ENCODE measurements at regions not wholly inside any gene's neighbourhood (a gene's known extent, or its start where the extent isn't known, plus 50 kb on each side); places are given as distances from the start of the nearest gene placed in this dataset.

- Histone ChIP-seq H3K36me3 (ENCODE audit: control insufficient read depth, insufficient read depth, low read length) (no peaks in the 10 kb centered on the region), H3K27ac (ENCODE audit: low read length) (no peak overlapping the region), H3K27me3 (ENCODE audit: control insufficient read depth, insufficient read depth, low read length) (no peaks in the 10 kb centered on the region), H3K9me3 (ENCODE audit: control insufficient read depth, insufficient read depth, low read depth, low read length) (no peaks in the 10 kb centered on the region; the same call in 1 of the 2 replicates), H3K4me3 (ENCODE audit: low read depth in 2 of 2, low read length in 2 of 2) (no peak overlapping the region), H3K4me1 (ENCODE audit: control insufficient read depth, insufficient read depth, low read length) (no peaks in the 10 kb centered on the region)
- intact Hi-C loops (cut with micrococcal nuclease; ENCODE audit: unreplicated experiment) = no loop called here
- in situ Hi-C loops (cut with HindIII; ENCODE audit: low pct_unique_long_range_greater_than_20kb, low sequenced_read_pairs) = no loop called here
- no TSS peak for BruUV-seq (replicated peaks)
- CTCF ChIA-PET = no interaction called here
- DNase-seq (ENCODE audit: low read depth, low spot score) = no peak
- TF ChIP-seq TCF7L2 (IDR thresholded peaks at IDR 0.05; ENCODE audit: low read depth, low read length) = no peak
- no peak for TF ChIP-seq SIN3A (IDR thresholded peaks at IDR 0.05; ENCODE audit: borderline replicate concordance, insufficient read depth, low read depth, low read length)
- ATAC-seq = no peak
- POLR2A ChIA-PET = no interaction called here
Observed at GRCh38 chr9:31519011-31519410, 865.4 kb upstream of the ACO1 start.

- intact Hi-C loops (cut with micrococcal nuclease; ENCODE audit: unreplicated experiment) = no loop called here
Observed at GRCh38 chr9:31519424-31519823, 865.0 kb upstream of the ACO1 start.

GRCh38 chr9:31519826-31520225, 864.6 kb upstream of the ACO1 start:
- ATAC-seq (no peak), DNase-seq (ENCODE audit: low read depth, low spot score) (no peak)
- no peaks in the 10 kb centered on the region for H3K4me1 ChIP-seq (ENCODE audit: control insufficient read depth, insufficient read depth, low read length)
- no peak overlapping the region for H3K27ac ChIP-seq (ENCODE audit: low read length)
- H3K36me3 ChIP-seq (ENCODE audit: control insufficient read depth, insufficient read depth, low read length) = no peaks in the 10 kb centered on the region
- H3K9me3 ChIP-seq (ENCODE audit: control insufficient read depth, insufficient read depth, low read depth, low read length) = peaks cover under 1% of the 10 kb centered on the region; the same call in 1 of the 2 replicates
- TF ChIP-seq POLR2AphosphoS5 (IDR thresholded peaks at IDR 0.05; ENCODE audit: low read depth, low read length) (no peak), TCF7L2 (IDR thresholded peaks at IDR 0.05; ENCODE audit: low read depth, low read length) (no peak), SIN3A (IDR thresholded peaks at IDR 0.05; ENCODE audit: borderline replicate concordance, insufficient read depth, low read depth, low read length) (no peak)
- TF ChIP-seq, protein P1, sequence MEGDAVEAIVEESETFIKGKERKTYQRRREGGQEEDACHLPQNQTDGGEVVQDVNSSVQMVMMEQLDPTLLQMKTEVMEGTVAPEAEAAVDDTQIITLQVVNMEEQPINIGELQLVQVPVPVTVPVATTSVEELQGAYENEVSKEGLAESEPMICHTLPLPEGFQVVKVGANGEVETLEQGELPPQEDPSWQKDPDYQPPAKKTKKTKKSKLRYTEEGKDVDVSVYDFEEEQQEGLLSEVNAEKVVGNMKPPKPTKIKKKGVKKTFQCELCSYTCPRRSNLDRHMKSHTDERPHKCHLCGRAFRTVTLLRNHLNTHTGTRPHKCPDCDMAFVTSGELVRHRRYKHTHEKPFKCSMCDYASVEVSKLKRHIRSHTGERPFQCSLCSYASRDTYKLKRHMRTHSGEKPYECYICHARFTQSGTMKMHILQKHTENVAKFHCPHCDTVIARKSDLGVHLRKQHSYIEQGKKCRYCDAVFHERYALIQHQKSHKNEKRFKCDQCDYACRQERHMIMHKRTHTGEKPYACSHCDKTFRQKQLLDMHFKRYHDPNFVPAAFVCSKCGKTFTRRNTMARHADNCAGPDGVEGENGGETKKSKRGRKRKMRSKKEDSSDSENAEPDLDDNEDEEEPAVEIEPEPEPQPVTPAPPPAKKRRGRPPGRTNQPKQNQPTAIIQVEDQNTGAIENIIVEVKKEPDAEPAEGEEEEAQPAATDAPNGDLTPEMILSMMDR (IDR thresholded peaks at IDR 0.05) = no peak
- TF ChIP-seq, protein P2, sequence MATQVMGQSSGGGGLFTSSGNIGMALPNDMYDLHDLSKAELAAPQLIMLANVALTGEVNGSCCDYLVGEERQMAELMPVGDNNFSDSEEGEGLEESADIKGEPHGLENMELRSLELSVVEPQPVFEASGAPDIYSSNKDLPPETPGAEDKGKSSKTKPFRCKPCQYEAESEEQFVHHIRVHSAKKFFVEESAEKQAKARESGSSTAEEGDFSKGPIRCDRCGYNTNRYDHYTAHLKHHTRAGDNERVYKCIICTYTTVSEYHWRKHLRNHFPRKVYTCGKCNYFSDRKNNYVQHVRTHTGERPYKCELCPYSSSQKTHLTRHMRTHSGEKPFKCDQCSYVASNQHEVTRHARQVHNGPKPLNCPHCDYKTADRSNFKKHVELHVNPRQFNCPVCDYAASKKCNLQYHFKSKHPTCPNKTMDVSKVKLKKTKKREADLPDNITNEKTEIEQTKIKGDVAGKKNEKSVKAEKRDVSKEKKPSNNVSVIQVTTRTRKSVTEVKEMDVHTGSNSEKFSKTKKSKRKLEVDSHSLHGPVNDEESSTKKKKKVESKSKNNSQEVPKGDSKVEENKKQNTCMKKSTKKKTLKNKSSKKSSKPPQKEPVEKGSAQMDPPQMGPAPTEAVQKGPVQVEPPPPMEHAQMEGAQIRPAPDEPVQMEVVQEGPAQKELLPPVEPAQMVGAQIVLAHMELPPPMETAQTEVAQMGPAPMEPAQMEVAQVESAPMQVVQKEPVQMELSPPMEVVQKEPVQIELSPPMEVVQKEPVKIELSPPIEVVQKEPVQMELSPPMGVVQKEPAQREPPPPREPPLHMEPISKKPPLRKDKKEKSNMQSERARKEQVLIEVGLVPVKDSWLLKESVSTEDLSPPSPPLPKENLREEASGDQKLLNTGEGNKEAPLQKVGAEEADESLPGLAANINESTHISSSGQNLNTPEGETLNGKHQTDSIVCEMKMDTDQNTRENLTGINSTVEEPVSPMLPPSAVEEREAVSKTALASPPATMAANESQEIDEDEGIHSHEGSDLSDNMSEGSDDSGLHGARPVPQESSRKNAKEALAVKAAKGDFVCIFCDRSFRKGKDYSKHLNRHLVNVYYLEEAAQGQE (IDR thresholded peaks at IDR 0.05; ENCODE audit: insufficient read depth in 1 of 2, low read depth in 2 of 2, low read length in 1 of 2) = no peak
- intact Hi-C loops (cut with micrococcal nuclease; ENCODE audit: unreplicated experiment) (no loop called here), in situ Hi-C loops (cut with HindIII; ENCODE audit: low pct_unique_long_range_greater_than_20kb, low sequenced_read_pairs) (no loop called here)
- H3K4me3 ChIP-seq (ENCODE audit: low read depth in 2 of 2, low read length in 2 of 2) = no peak overlapping the region
- no TSS peak for BruUV-seq (replicated peaks)
- no peaks in the 10 kb centered on the region for H3K27me3 ChIP-seq (ENCODE audit: control insufficient read depth, insufficient read depth, low read length)
- CTCF ChIA-PET = no interaction called here
- POLR2A ChIA-PET = no interaction called here

More at GRCh38 chr9:31519424-31519823, 865.0 kb upstream of the ACO1 start:
- TF ChIP-seq, protein P2 (IDR thresholded peaks at IDR 0.05; ENCODE audit: insufficient read depth in 1 of 2, low read depth in 2 of 2, low read length in 1 of 2) = no peak
- no peak for TF ChIP-seq POLR2AphosphoS5 (IDR thresholded peaks at IDR 0.05; ENCODE audit: low read depth, low read length)
- no peak for TF ChIP-seq SIN3A (IDR thresholded peaks at IDR 0.05; ENCODE audit: borderline replicate concordance, insufficient read depth, low read depth, low read length)
- no peak for TF ChIP-seq TCF7L2 (IDR thresholded peaks at IDR 0.05; ENCODE audit: low read depth, low read length)
- TF ChIP-seq, protein P1 (IDR thresholded peaks at IDR 0.05) = no peak
- BruUV-seq (replicated peaks) = no TSS peak
- Histone ChIP-seq H3K36me3 (ENCODE audit: control insufficient read depth, insufficient read depth, low read length) (no peaks in the 10 kb centered on the region), H3K27me3 (ENCODE audit: control insufficient read depth, insufficient read depth, low read length) (no peaks in the 10 kb centered on the region), H3K9me3 (ENCODE audit: control insufficient read depth, insufficient read depth, low read depth, low read length) (no peaks in the 10 kb centered on the region; the same call in 1 of the 2 replicates), H3K4me3 (ENCODE audit: low read depth in 2 of 2, low read length in 2 of 2) (no peak overlapping the region), H3K4me1 (ENCODE audit: control insufficient read depth, insufficient read depth, low read length) (no peaks in the 10 kb centered on the region), H3K27ac (ENCODE audit: low read length) (no peak overlapping the region)
- in situ Hi-C loops (cut with HindIII; ENCODE audit: low pct_unique_long_range_greater_than_20kb, low sequenced_read_pairs) = no loop called here
- no peak for ATAC-seq
- DNase-seq (ENCODE audit: low read depth, low spot score) = no peak
- POLR2A ChIA-PET = no interaction called here
- CTCF ChIA-PET = no interaction called here
